ENCODE measurements at regions not wholly inside any gene's neighbourhood (a gene's known extent, or its start where the extent isn't known, plus 50 kb on each side); places are given as distances from the start of the nearest gene placed in this dataset.

- H3K4me3 Mint-ChIP-seq = no peak overlapping the region
- intact Hi-C loops (cut with micrococcal nuclease) = no loop called here
- no peaks in the 10 kb centered on the region for H3K27me3 Mint-ChIP-seq
- DNase-seq = no peak
- H3K36me3 Mint-ChIP-seq (ENCODE audit: low read depth) = no peaks in the 10 kb centered on the region
- no peaks in the 10 kb centered on the region for H3K4me1 Mint-ChIP-seq
- no peak overlapping the region for H3K27ac Mint-ChIP-seq
- H3K9me3 Mint-ChIP-seq = no peaks in the 10 kb centered on the region
These were observed 131.4 kb downstream of the KCNS3 start for GRCh38 chr2:18009891-18010290.

DNA sequence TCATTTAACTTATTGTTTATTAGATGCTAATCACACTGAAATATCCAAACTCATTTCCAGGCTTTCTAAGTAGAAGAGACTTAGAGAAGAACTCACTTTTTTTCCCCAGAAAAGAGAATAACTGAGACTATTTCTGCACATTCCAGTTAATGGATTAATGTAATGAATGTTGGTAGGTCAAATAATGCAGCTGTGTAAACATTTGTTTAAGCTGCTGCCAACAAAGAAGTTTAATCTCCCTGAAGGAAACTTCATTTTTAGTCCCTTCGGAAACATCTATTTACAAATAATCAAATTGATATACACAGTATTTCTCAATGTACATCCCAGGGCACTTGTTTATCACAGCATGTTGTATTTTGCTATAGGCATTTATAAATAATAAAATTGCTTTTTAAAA is 126.9 kb downstream of the KCNS3 start:
- Mint-ChIP-seq H3K27ac (no peak overlapping the region), H3K27me3 (no peaks in the 10 kb centered on the region), H3K4me3 (no peak overlapping the region), H3K4me1 (no peaks in the 10 kb centered on the region), H3K36me3 (ENCODE audit: low read depth) (no peaks in the 10 kb centered on the region), H3K9me3 (no peaks in the 10 kb centered on the region)
- intact Hi-C loops (cut with micrococcal nuclease) = no loop called here
- no peak for DNase-seq

- intact Hi-C loops (cut with micrococcal nuclease) = no loop called here
- no peaks in the 10 kb centered on the region for H3K27me3 Mint-ChIP-seq
- DNase-seq = no peak
- no peaks in the 10 kb centered on the region for H3K36me3 Mint-ChIP-seq (ENCODE audit: low read depth)
- H3K9me3 Mint-ChIP-seq = no peaks in the 10 kb centered on the region
- no peak overlapping the region for H3K4me3 Mint-ChIP-seq
- no peaks in the 10 kb centered on the region for H3K4me1 Mint-ChIP-seq
- H3K27ac Mint-ChIP-seq = no peak overlapping the region
These were observed 123.2 kb downstream of the KCNS3 start for GRCh38 chr2:18001671-18002070.

DNA sequence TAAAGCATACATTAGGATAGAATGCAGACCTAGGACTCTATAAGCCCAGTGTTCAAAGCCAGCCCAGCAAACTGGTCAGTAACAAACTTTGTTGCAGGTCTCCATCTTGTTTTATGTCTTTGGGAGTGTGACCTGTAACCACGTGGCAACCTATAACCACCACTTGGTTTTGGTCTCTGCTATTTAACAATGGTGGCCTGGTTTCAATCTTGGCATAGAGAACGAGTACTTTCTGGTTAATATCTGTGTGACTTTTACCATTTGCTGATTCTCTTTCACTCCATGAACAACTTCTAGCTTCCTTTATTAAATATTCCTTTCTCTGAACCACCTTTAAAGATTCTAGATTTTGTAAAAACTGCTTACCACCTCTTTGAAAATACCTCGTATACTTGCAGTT is 118.5 kb downstream of the KCNS3 start:
- H3K36me3 Mint-ChIP-seq (ENCODE audit: low read depth) = no peaks in the 10 kb centered on the region
- no peaks in the 10 kb centered on the region for H3K9me3 Mint-ChIP-seq
- no peak overlapping the region for H3K4me3 Mint-ChIP-seq
- H3K27ac Mint-ChIP-seq = no peak overlapping the region
- no peaks in the 10 kb centered on the region for H3K27me3 Mint-ChIP-seq
- intact Hi-C loops (cut with micrococcal nuclease) = no loop called here
- no peaks in the 10 kb centered on the region for H3K4me1 Mint-ChIP-seq
- DNase-seq = no peak

DNA sequence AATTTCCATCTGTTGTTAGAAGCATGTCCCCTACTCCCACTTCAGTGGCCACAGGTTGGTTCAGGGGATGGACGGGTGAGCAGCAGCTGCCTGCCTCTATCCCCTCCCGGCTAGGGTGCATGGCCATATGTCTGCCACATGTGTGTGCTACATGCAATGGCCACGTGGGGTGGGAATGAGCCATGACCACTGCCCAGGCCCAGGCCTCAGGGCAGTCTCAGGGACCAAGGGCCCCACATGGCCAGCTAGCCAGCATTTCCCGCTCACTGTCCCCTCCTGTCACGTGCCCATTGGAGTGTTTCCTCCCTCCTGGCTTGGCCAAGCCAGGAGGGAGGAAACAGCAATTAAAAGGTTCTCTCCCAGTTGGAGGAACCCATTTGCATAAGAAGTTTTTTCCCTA is 117.1 kb downstream of the KCNS3 start:
- no peaks in the 10 kb centered on the region for H3K4me1 Mint-ChIP-seq

More for the DNA sequence above, 117.1 kb downstream of the KCNS3 start:
- no peak for DNase-seq
- Mint-ChIP-seq H3K9me3 (no peaks in the 10 kb centered on the region), H3K27ac (no peak overlapping the region), H3K27me3 (no peaks in the 10 kb centered on the region), H3K4me3 (no peak overlapping the region), H3K36me3 (ENCODE audit: low read depth) (no peaks in the 10 kb centered on the region)
- intact Hi-C loops (cut with micrococcal nuclease) = no loop called here
